Forelimb muscle (tissue), 1 donor: ENCODE measurements at regions not wholly inside any gene's neighbourhood (a gene's known extent, or its start where the extent isn't known, plus 50 kb on each side); places are given as distances from the start of the nearest gene placed in this dataset.
"Not testable (repeated sequence)": the region's sequence is repeated elsewhere in the genome, so short reads cannot be mapped to it uniquely, and the experiment has no call there.

Experiments
- DNase-seq: peaks from one replicate; pipeline ENCODE4 v3.0.0-alpha.2; 2013; ENCODE audit warnings: low read depth

DNA sequence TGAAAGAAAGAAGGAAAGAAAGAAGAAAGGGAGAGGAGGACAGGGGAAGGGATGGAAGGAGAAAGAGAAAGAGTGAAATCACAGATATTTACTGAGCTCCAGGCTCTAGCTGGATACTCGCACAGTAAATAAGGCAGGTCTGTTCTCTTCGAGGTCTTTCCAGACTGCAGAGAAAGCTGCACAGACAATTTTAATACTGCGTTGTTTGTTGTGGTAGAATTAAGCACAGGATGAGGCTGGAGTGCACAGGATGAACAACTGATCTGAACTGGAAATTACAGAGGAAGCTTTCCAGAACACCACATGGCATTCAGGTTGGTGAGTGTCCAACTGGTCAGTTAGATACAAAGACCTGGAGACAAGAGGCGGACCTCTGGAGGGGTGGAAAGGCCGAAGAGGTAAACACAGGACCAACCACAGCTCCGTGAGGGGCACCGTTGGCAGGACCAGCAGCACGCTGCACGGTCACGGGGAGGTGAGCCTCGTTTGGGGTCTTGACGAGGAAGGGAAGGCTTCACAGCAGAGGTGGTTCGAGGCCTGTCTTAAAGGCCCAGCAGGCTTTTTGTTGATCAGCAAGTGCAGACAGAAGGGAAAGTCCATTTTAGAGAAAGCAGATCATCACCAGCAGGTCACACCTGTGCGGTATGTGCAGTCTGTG lies 121.7 kb downstream of the ATP6V0E2 start:
- DNase-seq: not testable (repeated sequence)

- DNase-seq: not testable (repeated sequence)
Observed at GRCh38 chr7:150000780-150001599, 127.2 kb downstream of the ATP6V0E2 start.

DNA sequence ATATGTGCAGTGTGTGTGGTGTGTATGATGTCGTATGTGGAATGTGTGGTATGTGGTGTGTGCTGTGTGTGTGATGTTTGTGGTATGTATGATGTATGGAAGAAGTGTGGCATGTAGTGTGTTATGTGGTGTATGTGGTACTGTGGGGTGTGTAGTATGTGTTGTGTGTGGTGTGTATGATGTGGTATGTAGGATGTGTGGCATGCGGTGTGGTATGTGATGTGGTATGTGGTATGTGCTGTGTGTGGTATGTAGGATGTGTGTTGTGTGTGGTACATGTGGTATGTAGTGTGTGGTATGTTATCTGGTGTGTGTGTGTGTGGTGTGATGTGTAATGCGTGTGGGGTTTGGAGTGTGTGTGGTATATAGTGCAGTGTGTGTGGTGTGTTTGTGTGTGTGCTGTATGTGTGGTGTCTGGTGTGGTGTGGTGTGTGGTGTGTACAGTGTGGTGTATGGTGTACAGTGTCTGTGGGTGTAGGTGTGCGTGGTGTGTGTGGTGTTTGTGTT lies 129.6 kb downstream of the ATP6V0E2 start:
- DNase-seq: no peak

GRCh38 chr7:150003973-150004372 lies 130.2 kb downstream of the ATP6V0E2 start:
- not testable (repeated sequence) for DNase-seq

DNA sequence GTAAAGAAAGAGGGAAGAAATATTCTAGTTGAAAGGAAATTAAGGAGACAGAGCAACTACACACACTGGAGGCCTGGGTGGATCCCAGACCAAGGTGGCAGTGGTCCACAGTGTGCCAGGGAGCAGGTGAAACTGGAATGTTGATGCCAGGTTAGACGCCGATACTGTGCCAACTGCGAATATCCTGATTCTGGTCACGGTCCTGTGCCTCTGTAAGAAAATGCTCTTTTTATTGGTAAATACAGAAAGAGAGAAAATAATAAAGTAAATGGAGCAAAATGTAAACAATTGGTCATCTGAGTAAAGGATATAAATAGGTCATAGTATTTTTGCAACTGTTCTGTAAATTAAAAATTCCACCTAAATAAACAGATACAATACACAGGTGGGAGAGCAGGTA lies 131.1 kb downstream of the ATP6V0E2 start:
- not testable (repeated sequence) for DNase-seq

DNA sequence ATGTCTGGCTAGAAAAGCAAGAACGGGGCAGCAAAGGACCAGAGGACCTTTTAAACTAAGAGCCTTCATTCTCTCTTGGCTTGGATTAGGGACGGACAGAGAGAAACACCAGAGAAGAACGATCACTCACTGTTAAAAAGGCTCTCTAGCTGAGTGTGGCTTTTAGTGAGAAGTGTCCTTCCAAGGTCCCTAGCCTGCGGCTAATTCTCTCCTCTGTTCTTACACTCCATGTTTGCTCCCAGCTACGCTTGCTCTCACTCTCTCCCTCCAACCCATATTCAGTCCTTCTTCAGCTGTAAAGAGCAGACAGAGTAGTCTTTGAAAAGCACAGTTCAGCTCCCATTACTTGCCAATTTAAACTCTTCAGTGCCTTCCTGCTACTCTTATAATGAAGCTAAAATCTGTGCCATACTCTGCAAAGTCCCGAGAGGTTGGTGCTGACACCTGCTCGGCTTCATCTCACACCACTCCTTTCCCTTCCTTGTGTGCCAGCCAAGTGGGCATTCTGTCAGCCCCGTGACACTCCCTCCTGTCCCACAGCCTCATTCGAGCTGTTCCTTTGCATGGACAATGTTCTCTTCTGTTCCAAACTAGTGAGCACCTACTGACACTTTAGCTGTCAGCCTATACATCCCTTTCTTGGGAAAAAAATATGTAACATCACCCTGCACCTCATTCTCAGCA lies 136.0 kb downstream of the ATP6V0E2 start:
- not testable (repeated sequence) for DNase-seq

GRCh38 chr7:150016651-150017189 lies 143.0 kb downstream of the ATP6V0E2 start:
- not testable (repeated sequence) for DNase-seq

DNA sequence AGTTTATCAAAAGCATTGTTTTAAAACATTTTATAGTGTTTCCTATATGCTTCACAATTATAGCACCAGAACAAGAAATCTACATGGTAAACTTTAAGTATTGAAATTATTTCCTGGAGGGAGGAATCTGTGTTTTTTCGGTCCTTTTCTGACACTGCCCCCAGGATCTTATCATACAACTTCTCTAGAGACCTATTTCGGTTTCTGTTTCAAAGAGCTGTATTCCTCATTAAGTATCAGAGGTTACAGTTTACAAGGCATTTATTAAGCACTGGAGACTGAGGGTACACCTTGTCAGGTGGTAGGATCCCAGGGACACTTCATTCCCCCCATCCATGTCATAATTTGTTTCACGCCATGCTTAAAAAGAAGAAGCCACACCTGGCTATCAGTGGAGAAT lies 146.4 kb downstream of the ATP6V0E2 start:
- not testable (repeated sequence) for DNase-seq

- not testable (repeated sequence) for DNase-seq
Observed at GRCh38 chr7:150024550-150025490, 151.1 kb downstream of the ATP6V0E2 start.

GRCh38 chr7:150025802-150026201 lies 152.0 kb downstream of the ATP6V0E2 start:
- not testable (repeated sequence) for DNase-seq

GRCh38 chr7:150028344-150029012 lies 154.7 kb downstream of the ATP6V0E2 start:
- not testable (repeated sequence) for DNase-seq

- DNase-seq: not testable (repeated sequence)
Observed at GRCh38 chr7:150029013-150029389, 155.2 kb downstream of the ATP6V0E2 start.

GRCh38 chr7:150031733-150032132 lies 158.0 kb downstream of the ATP6V0E2 start:
- not testable (repeated sequence) for DNase-seq

GRCh38 chr7:150033711-150034110 lies 159.9 kb downstream of the ATP6V0E2 start:
- DNase-seq: not testable (repeated sequence)

DNA sequence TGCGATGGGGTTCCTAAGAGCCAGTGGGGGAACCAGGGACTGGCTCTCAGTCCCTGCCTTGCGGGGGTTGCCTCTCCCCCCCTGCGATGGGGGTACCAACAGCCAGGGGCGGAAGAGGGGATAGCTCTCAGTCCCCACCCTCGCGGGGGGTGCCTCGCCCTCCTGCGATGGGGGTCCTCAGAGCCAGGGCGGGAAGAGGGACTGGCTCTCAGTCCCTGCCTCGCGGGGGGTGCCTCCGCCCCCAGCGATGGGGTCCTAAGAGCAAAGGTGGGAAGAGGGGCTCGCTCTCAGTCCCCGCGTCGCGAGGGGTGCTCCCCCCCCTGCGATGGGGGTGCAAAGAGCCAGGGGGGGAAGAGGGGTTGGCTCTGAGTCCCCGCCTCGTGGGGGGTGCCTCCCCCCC lies 162.0 kb downstream of the ATP6V0E2 start:
- not testable (repeated sequence) for DNase-seq

GRCh38 chr7:150039061-150039460 lies 165.3 kb downstream of the ATP6V0E2 start:
- DNase-seq: not testable (repeated sequence)

DNA sequence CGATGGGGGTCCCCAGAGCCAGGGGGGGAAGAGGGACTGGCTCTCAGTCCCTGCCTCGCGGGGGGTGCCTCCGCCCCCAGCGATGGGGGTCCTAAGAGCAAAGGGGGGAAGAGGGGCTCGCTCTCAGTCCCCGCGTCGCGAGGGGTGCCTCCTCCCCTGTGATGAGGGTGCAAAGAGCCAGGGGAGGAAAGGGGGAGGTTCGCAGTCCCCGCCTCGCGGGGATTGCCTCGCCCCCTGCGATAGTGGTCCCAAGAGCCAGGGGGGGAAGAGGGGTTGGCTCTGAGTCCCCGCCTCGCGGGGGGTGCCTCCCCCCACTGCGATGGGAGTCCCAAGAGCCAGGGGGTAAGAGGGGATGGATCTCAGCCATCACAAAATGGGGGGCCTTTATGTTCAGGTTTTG lies 168.5 kb downstream of the ATP6V0E2 start:
- DNase-seq: not testable (repeated sequence)

DNA sequence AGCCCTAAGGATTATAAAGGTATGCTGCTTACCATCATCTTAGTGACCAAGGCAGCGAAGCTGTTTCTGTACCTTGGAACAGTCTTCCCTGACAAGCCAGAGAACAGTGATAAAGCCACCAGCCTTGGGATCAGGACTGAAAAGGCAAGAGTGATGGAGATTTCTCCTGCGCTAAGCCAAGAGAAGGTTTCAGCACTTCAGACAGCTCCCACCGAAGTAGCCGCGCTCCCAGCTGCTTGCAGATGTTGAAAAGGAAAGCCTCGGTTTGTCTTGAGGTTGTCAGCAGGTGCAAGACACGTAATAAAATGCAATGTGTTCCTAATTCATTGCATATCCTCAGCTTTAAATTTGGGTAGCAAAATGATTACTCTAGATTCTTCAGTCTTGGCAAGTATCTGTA lies 171.0 kb downstream of the ATP6V0E2 start:
- peak; percentile 24 for DNase-seq

DNA sequence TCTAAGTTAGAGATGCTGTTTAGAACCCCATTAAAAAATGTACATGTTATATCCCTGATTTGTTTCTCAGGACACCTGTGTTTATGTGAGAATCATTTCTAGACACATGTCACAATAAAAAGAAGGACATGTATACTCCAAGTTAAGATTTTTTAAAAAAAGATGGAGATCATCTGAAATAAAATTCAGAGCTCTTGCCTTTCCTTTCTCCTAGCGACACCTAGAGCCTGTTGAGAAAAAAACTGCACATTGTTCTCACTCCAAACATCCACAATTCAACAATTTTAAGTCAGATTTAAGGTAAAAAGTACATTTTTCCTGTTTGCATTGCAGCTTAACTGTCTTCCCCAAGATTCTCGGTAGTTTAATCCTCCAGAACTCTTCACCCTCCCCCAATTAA lies 171.8 kb downstream of the ATP6V0E2 start:
- not testable (repeated sequence) for DNase-seq
